ENCODE measurements at regions not wholly inside any gene's neighbourhood (a gene's known extent, or its start where the extent isn't known, plus 50 kb on each side); places are given as distances from the start of the nearest gene placed in this dataset.

- Histone ChIP-seq H3K36me3 (ENCODE audit: control insufficient read depth, insufficient read depth, low read length) (no peaks in the 10 kb centered on the region), H3K27me3 (ENCODE audit: control insufficient read depth, insufficient read depth, low read length, poor library complexity, severe bottlenecking) (no peaks in the 10 kb centered on the region), H3K27ac (ENCODE audit: insufficient read depth, low read depth, low read length, poor library complexity, severe bottlenecking) (no peak overlapping the region), H3K9me3 (ENCODE audit: control insufficient read depth, low read length) (no peaks in the 10 kb centered on the region), H3K4me3 (ENCODE audit: insufficient read depth, low read depth, low read length) (no peak overlapping the region), H3K4me1 (ENCODE audit: control insufficient read depth, insufficient read depth, low read length) (no peaks in the 10 kb centered on the region)
- 97 to 98% methylated on average over 4 of the region's 4 CpGs for WGBS, 2 experiments
These were observed 287.9 kb downstream of the SEC61B start for GRCh38 chr9:99509900-99510535.

GRCh38 chr9:99511723-99512122, 289.6 kb downstream of the SEC61B start:
- no peaks in the 10 kb centered on the region for H3K9me3 ChIP-seq (ENCODE audit: control insufficient read depth, low read length)
- H3K4me1 ChIP-seq (ENCODE audit: control insufficient read depth, insufficient read depth, low read length) = no peaks in the 10 kb centered on the region
- no peak overlapping the region for H3K27ac ChIP-seq (ENCODE audit: insufficient read depth, low read depth, low read length, poor library complexity, severe bottlenecking)
- 74 to 86% methylated on average over 3 of the region's 3 CpGs for WGBS, 2 experiments
- H3K36me3 ChIP-seq (ENCODE audit: control insufficient read depth, insufficient read depth, low read length) = no peaks in the 10 kb centered on the region
- H3K27me3 ChIP-seq (ENCODE audit: control insufficient read depth, insufficient read depth, low read length, poor library complexity, severe bottlenecking) = no peaks in the 10 kb centered on the region
- H3K4me3 ChIP-seq (ENCODE audit: insufficient read depth, low read depth, low read length) = no peak overlapping the region

- H3K9me3 ChIP-seq (ENCODE audit: control insufficient read depth, low read length) = no peaks in the 10 kb centered on the region
- WGBS, 2 experiments = 91% methylated on average over 2 of the region's 2 CpGs
- H3K27ac ChIP-seq (ENCODE audit: insufficient read depth, low read depth, low read length, poor library complexity, severe bottlenecking) = no peak overlapping the region
- H3K4me3 ChIP-seq (ENCODE audit: insufficient read depth, low read depth, low read length) = no peak overlapping the region
- H3K36me3 ChIP-seq (ENCODE audit: control insufficient read depth, insufficient read depth, low read length) = no peaks in the 10 kb centered on the region
- no peaks in the 10 kb centered on the region for H3K27me3 ChIP-seq (ENCODE audit: control insufficient read depth, insufficient read depth, low read length, poor library complexity, severe bottlenecking)
- H3K4me1 ChIP-seq (ENCODE audit: control insufficient read depth, insufficient read depth, low read length) = no peaks in the 10 kb centered on the region
These were observed 291.5 kb downstream of the SEC61B start for GRCh38 chr9:99513441-99514112.

- H3K27ac ChIP-seq (ENCODE audit: insufficient read depth, low read depth, low read length, poor library complexity, severe bottlenecking) = no peak overlapping the region
- H3K4me1 ChIP-seq (ENCODE audit: control insufficient read depth, insufficient read depth, low read length) = no peaks in the 10 kb centered on the region
- WGBS, 2 experiments = 79 to 98% methylated on average over 1 of the region's 1 CpG
- no peaks in the 10 kb centered on the region for H3K36me3 ChIP-seq (ENCODE audit: control insufficient read depth, insufficient read depth, low read length)
- no peaks in the 10 kb centered on the region for H3K27me3 ChIP-seq (ENCODE audit: control insufficient read depth, insufficient read depth, low read length, poor library complexity, severe bottlenecking)
- H3K9me3 ChIP-seq (ENCODE audit: control insufficient read depth, low read length) = no peaks in the 10 kb centered on the region
- no peak overlapping the region for H3K4me3 ChIP-seq (ENCODE audit: insufficient read depth, low read depth, low read length)
These were observed 293.0 kb downstream of the SEC61B start for GRCh38 chr9:99515093-99515492.

GRCh38 chr9:99515895-99516656, 294.0 kb downstream of the SEC61B start:
- no peaks in the 10 kb centered on the region for H3K27me3 ChIP-seq (ENCODE audit: control insufficient read depth, insufficient read depth, low read length, poor library complexity, severe bottlenecking)
- no peak overlapping the region for H3K27ac ChIP-seq (ENCODE audit: insufficient read depth, low read depth, low read length, poor library complexity, severe bottlenecking)
- H3K9me3 ChIP-seq (ENCODE audit: control insufficient read depth, low read length) = no peaks in the 10 kb centered on the region
- WGBS, 2 experiments = 92 to 97% methylated on average over 7 of the region's 7 CpGs
- no peaks in the 10 kb centered on the region for H3K4me1 ChIP-seq (ENCODE audit: control insufficient read depth, insufficient read depth, low read length)
- no peak overlapping the region for H3K4me3 ChIP-seq (ENCODE audit: insufficient read depth, low read depth, low read length)
- no peaks in the 10 kb centered on the region for H3K36me3 ChIP-seq (ENCODE audit: control insufficient read depth, insufficient read depth, low read length)

- WGBS, 2 experiments = 94 to 95% methylated on average over 1 of the region's 1 CpG
- H3K4me1 ChIP-seq (ENCODE audit: control insufficient read depth, insufficient read depth, low read length) = no peaks in the 10 kb centered on the region
- H3K27me3 ChIP-seq (ENCODE audit: control insufficient read depth, insufficient read depth, low read length, poor library complexity, severe bottlenecking) = no peaks in the 10 kb centered on the region
- no peak overlapping the region for H3K27ac ChIP-seq (ENCODE audit: insufficient read depth, low read depth, low read length, poor library complexity, severe bottlenecking)
- H3K4me3 ChIP-seq (ENCODE audit: insufficient read depth, low read depth, low read length) = no peak overlapping the region
- H3K36me3 ChIP-seq (ENCODE audit: control insufficient read depth, insufficient read depth, low read length) = no peaks in the 10 kb centered on the region
- H3K9me3 ChIP-seq (ENCODE audit: control insufficient read depth, low read length) = no peaks in the 10 kb centered on the region
These were observed 294.6 kb downstream of the SEC61B start for GRCh38 chr9:99516657-99517049.

- Histone ChIP-seq H3K4me1 (ENCODE audit: control insufficient read depth, insufficient read depth, low read length) (no peaks in the 10 kb centered on the region), H3K36me3 (ENCODE audit: control insufficient read depth, insufficient read depth, low read length) (no peaks in the 10 kb centered on the region), H3K27ac (ENCODE audit: insufficient read depth, low read depth, low read length, poor library complexity, severe bottlenecking) (no peak overlapping the region), H3K27me3 (ENCODE audit: control insufficient read depth, insufficient read depth, low read length, poor library complexity, severe bottlenecking) (no peaks in the 10 kb centered on the region), H3K4me3 (ENCODE audit: insufficient read depth, low read depth, low read length) (no peak overlapping the region), H3K9me3 (ENCODE audit: control insufficient read depth, low read length) (no peaks in the 10 kb centered on the region)
- WGBS, 2 experiments = 94 to 97% methylated on average over 1 of the region's 1 CpG
These were observed 297.8 kb upstream of the NR4A3 start for GRCh38 chr9:99523838-99524237.

- Histone ChIP-seq H3K36me3 (ENCODE audit: control insufficient read depth, insufficient read depth, low read length) (no peaks in the 10 kb centered on the region), H3K4me3 (ENCODE audit: insufficient read depth, low read depth, low read length) (no peak overlapping the region), H3K27me3 (ENCODE audit: control insufficient read depth, insufficient read depth, low read length, poor library complexity, severe bottlenecking) (no peaks in the 10 kb centered on the region), H3K4me1 (ENCODE audit: control insufficient read depth, insufficient read depth, low read length) (no peaks in the 10 kb centered on the region), H3K9me3 (ENCODE audit: control insufficient read depth, low read length) (no peaks in the 10 kb centered on the region), H3K27ac (ENCODE audit: insufficient read depth, low read depth, low read length, poor library complexity, severe bottlenecking) (no peak overlapping the region)
- 91 to 92% methylated on average over 5 of the region's 5 CpGs for WGBS, 2 experiments
These were observed 290.4 kb upstream of the NR4A3 start for GRCh38 chr9:99531313-99531712.

GRCh38 chr9:99533421-99533820, 288.3 kb upstream of the NR4A3 start:
- WGBS, 2 experiments = 94 to 100% methylated on average over 2 of the region's 3 CpGs
- Histone ChIP-seq H3K4me1 (ENCODE audit: control insufficient read depth, insufficient read depth, low read length) (no peaks in the 10 kb centered on the region), H3K36me3 (ENCODE audit: control insufficient read depth, insufficient read depth, low read length) (no peaks in the 10 kb centered on the region), H3K27me3 (ENCODE audit: control insufficient read depth, insufficient read depth, low read length, poor library complexity, severe bottlenecking) (no peaks in the 10 kb centered on the region), H3K27ac (ENCODE audit: insufficient read depth, low read depth, low read length, poor library complexity, severe bottlenecking) (no peak overlapping the region), H3K4me3 (ENCODE audit: insufficient read depth, low read depth, low read length) (no peak overlapping the region), H3K9me3 (ENCODE audit: control insufficient read depth, low read length) (no peaks in the 10 kb centered on the region)

- no peaks in the 10 kb centered on the region for H3K4me1 ChIP-seq (ENCODE audit: control insufficient read depth, insufficient read depth, low read length)
- H3K4me3 ChIP-seq (ENCODE audit: insufficient read depth, low read depth, low read length) = no peak overlapping the region
- no peaks in the 10 kb centered on the region for H3K36me3 ChIP-seq (ENCODE audit: control insufficient read depth, insufficient read depth, low read length)
- H3K27ac ChIP-seq (ENCODE audit: insufficient read depth, low read depth, low read length, poor library complexity, severe bottlenecking) = no peak overlapping the region
- H3K27me3 ChIP-seq (ENCODE audit: control insufficient read depth, insufficient read depth, low read length, poor library complexity, severe bottlenecking) = no peaks in the 10 kb centered on the region
- no peaks in the 10 kb centered on the region for H3K9me3 ChIP-seq (ENCODE audit: control insufficient read depth, low read length)
These were observed 283.7 kb upstream of the NR4A3 start for GRCh38 chr9:99537996-99538395.

Measured in ectodermal cell (in vitro differentiated cells).